ENCODE measurements at regions not wholly inside any gene's neighbourhood (a gene's known extent, or its start where the extent isn't known, plus 50 kb on each side); places are given as distances from the start of the nearest gene placed in this dataset.

GRCh38 chr10:43868952-43869351 is 220.3 kb upstream of the ZNF32 start:
- Histone ChIP-seq H3K9me1 (ENCODE audit: control insufficient read depth, extremely low read depth, insufficient read depth, low read length) (no peaks in the 10 kb centered on the region), H4K20me1 (ENCODE audit: control insufficient read depth, extremely low read depth, insufficient read depth, low read length) (no peaks in the 10 kb centered on the region), H3K9ac (ENCODE audit: control insufficient read depth, extremely low read depth, insufficient read depth, low read length) (no peak overlapping the region), H3K4me1 (ENCODE audit: control insufficient read depth, extremely low read depth, insufficient read depth, low read length) (no peaks in the 10 kb centered on the region), H3K79me2 (ENCODE audit: control insufficient read depth, insufficient read depth, low read length) (no peaks in the 10 kb centered on the region), H3K27ac (ENCODE audit: control insufficient read depth, insufficient read depth, low read length) (no peak overlapping the region), H3K4me3 (ENCODE audit: control insufficient read depth in 2 of 3, extremely low read depth in 1 of 3, insufficient read depth in 2 of 3, low read depth in 1 of 3, low read length in 3 of 3) (no peak overlapping the region), H3K36me3 (ENCODE audit: control insufficient read depth in 2 of 2, extremely low read depth in 1 of 2, insufficient read depth in 2 of 2, low read length in 2 of 2) (no peaks in the 10 kb centered on the region), H2AFZ (ENCODE audit: control insufficient read depth, low read length) (no peak overlapping the region), H3K4me2 (ENCODE audit: control insufficient read depth, extremely low read depth, insufficient read depth, low read depth, low read length) (no peak overlapping the region), H3K9me3 (ENCODE audit: control insufficient read depth, low read depth, low read length) (no peaks in the 10 kb centered on the region), H3K27me3 (ENCODE audit: control insufficient read depth, extremely low read depth, insufficient read depth, low read length) (no peaks in the 10 kb centered on the region)
- dilution Hi-C loops (cut with MboI; ENCODE audit: extremely low pct_ligation_motif_present, low sequenced_read_pairs) = no loop called here
- no peak for FAIRE-seq
- DNase-seq (ENCODE audit: low read depth, low spot score) = no peak
- no peak for TF ChIP-seq EZH2 (IDR thresholded peaks at IDR 0.05; ENCODE audit: low read length)
- TF ChIP-seq, protein P1, sequence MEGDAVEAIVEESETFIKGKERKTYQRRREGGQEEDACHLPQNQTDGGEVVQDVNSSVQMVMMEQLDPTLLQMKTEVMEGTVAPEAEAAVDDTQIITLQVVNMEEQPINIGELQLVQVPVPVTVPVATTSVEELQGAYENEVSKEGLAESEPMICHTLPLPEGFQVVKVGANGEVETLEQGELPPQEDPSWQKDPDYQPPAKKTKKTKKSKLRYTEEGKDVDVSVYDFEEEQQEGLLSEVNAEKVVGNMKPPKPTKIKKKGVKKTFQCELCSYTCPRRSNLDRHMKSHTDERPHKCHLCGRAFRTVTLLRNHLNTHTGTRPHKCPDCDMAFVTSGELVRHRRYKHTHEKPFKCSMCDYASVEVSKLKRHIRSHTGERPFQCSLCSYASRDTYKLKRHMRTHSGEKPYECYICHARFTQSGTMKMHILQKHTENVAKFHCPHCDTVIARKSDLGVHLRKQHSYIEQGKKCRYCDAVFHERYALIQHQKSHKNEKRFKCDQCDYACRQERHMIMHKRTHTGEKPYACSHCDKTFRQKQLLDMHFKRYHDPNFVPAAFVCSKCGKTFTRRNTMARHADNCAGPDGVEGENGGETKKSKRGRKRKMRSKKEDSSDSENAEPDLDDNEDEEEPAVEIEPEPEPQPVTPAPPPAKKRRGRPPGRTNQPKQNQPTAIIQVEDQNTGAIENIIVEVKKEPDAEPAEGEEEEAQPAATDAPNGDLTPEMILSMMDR (optimal IDR thresholded peaks at IDR 0.05 in 1 of 3, IDR thresholded peaks at IDR 0.05 in 1 of 3, conservative IDR thresholded peaks at IDR 0.05 in 1 of 3; ENCODE audit: extremely low read depth in 1 of 3, insufficient read depth in 2 of 3, low read length in 3 of 3) = no peak

- dilution Hi-C loops (cut with MboI; ENCODE audit: extremely low pct_ligation_motif_present, low sequenced_read_pairs) = no loop called here
- no peaks in the 10 kb centered on the region for H3K36me3 ChIP-seq (ENCODE audit: control insufficient read depth in 2 of 2, extremely low read depth in 1 of 2, insufficient read depth in 2 of 2, low read length in 2 of 2)
- no peaks in the 10 kb centered on the region for H3K27me3 ChIP-seq (ENCODE audit: control insufficient read depth, extremely low read depth, insufficient read depth, low read length)
- TF ChIP-seq EZH2 (IDR thresholded peaks at IDR 0.05; ENCODE audit: low read length) = no peak
- TF ChIP-seq, protein P1 (optimal IDR thresholded peaks at IDR 0.05 in 1 of 3, IDR thresholded peaks at IDR 0.05 in 1 of 3, conservative IDR thresholded peaks at IDR 0.05 in 1 of 3; ENCODE audit: extremely low read depth in 1 of 3, insufficient read depth in 2 of 3, low read length in 3 of 3) = no peak
- no peaks in the 10 kb centered on the region for H3K4me1 ChIP-seq (ENCODE audit: control insufficient read depth, extremely low read depth, insufficient read depth, low read length)
- H3K4me2 ChIP-seq (ENCODE audit: control insufficient read depth, extremely low read depth, insufficient read depth, low read depth, low read length) = no peak overlapping the region
- H3K9me1 ChIP-seq (ENCODE audit: control insufficient read depth, extremely low read depth, insufficient read depth, low read length) = no peaks in the 10 kb centered on the region
- DNase-seq (ENCODE audit: low read depth, low spot score) = no peak
- H3K9ac ChIP-seq (ENCODE audit: control insufficient read depth, extremely low read depth, insufficient read depth, low read length) = no peak overlapping the region
- no peak for FAIRE-seq
- no peaks in the 10 kb centered on the region for H3K79me2 ChIP-seq (ENCODE audit: control insufficient read depth, insufficient read depth, low read length)
- no peak overlapping the region for H3K4me3 ChIP-seq (ENCODE audit: control insufficient read depth in 2 of 3, extremely low read depth in 1 of 3, insufficient read depth in 2 of 3, low read depth in 1 of 3, low read length in 3 of 3)
- H3K9me3 ChIP-seq (ENCODE audit: control insufficient read depth, low read depth, low read length) = no peaks in the 10 kb centered on the region
- H3K27ac ChIP-seq (ENCODE audit: control insufficient read depth, insufficient read depth, low read length) = no peak overlapping the region
- H4K20me1 ChIP-seq (ENCODE audit: control insufficient read depth, extremely low read depth, insufficient read depth, low read length) = no peaks in the 10 kb centered on the region
- H2AFZ ChIP-seq (ENCODE audit: control insufficient read depth, low read length) = no peak overlapping the region
Measured at GRCh38 chr10:43867667-43868565, 219.2 kb upstream of the ZNF32 start.
